Loucy (cell line): ENCODE measurements at regions not wholly inside any gene's neighbourhood (a gene's known extent, or its start where the extent isn't known, plus 50 kb on each side); places are given as distances from the start of the nearest gene placed in this dataset.

Source experiments
- CTCF ChIP-seq: fragments of 200-600 bp; sonication (generic); conservative IDR thresholded peaks from 2 replicates; pipeline ENCODE4 v1.5.1; 2014; ENCODE audit warnings: mild to moderate bottlenecking, antibody characterized with exemption, low read length
- EZH2phosphoT487 ChIP-seq: fragments of 200-600 bp; IDR thresholded peaks from 2 replicates; pipeline ENCODE4 v1.6.1; 2018; ENCODE audit warnings: antibody characterized with exemption, mild to moderate bottlenecking, moderate library complexity, borderline replicate concordance

GRCh38 chr12:114275086-114275485 is 130.9 kb downstream of the TBX5 start:
- TF ChIP-seq CTCF (no peak), EZH2phosphoT487 (no peak)
